ENCODE measurements at regions not wholly inside any gene's neighbourhood (a gene's known extent, or its start where the extent isn't known, plus 50 kb on each side); places are given as distances from the start of the nearest gene placed in this dataset.

GRCh38 chr2:217206016-217206725, 346.3 kb upstream of the TNP1 start:
- ChIA-PET CTCF (ENCODE audit: unreplicated experiment) (no interaction called here), POLR2A (no interaction called here)
- Histone ChIP-seq H4K20me1 (ENCODE audit: insufficient read depth, low read length) (no peaks in the 10 kb centered on the region), H3K27ac (ENCODE audit: low read depth, low read length, poor library complexity, severe bottlenecking) (no peak overlapping the region), H3K9me3 (ENCODE audit: low read length) (no peaks in the 10 kb centered on the region), H3K9me2 (ENCODE audit: insufficient read depth, low read length) (no peaks in the 10 kb centered on the region), H3K4me2 (ENCODE audit: low read length) (no peak overlapping the region), H3K4me1 (ENCODE audit: insufficient read depth, low read length, poor library complexity, severe bottlenecking) (no peaks in the 10 kb centered on the region), H3K36me3 (ENCODE audit: insufficient read depth, low read length) (no peaks in the 10 kb centered on the region), H2AFZ (ENCODE audit: low read length) (no peak overlapping the region), H3K4me3 (ENCODE audit: low read depth, low read length, poor library complexity, severe bottlenecking) (no peak overlapping the region), H3K79me2 (ENCODE audit: insufficient read depth, low read depth, low read length) (no peaks in the 10 kb centered on the region)
- intact Hi-C loops (cut with micrococcal nuclease; ENCODE audit: unreplicated experiment) = no loop called here
- BruUV-seq (replicated peaks) = no TSS peak
- TF ChIP-seq, protein P1, sequence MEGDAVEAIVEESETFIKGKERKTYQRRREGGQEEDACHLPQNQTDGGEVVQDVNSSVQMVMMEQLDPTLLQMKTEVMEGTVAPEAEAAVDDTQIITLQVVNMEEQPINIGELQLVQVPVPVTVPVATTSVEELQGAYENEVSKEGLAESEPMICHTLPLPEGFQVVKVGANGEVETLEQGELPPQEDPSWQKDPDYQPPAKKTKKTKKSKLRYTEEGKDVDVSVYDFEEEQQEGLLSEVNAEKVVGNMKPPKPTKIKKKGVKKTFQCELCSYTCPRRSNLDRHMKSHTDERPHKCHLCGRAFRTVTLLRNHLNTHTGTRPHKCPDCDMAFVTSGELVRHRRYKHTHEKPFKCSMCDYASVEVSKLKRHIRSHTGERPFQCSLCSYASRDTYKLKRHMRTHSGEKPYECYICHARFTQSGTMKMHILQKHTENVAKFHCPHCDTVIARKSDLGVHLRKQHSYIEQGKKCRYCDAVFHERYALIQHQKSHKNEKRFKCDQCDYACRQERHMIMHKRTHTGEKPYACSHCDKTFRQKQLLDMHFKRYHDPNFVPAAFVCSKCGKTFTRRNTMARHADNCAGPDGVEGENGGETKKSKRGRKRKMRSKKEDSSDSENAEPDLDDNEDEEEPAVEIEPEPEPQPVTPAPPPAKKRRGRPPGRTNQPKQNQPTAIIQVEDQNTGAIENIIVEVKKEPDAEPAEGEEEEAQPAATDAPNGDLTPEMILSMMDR (conservative IDR thresholded peaks at IDR 0.05; ENCODE audit: low read length) = no peak
- no peak for TF ChIP-seq EZH2phosphoT487 (IDR thresholded peaks at IDR 0.05; ENCODE audit: borderline replicate concordance, low read depth, low read length)
- no peak for DNase-seq (ENCODE audit: low spot score)

GRCh38 chr2:217204358-217204757, 344.5 kb upstream of the TNP1 start:
- ChIA-PET POLR2A (no interaction called here), CTCF (ENCODE audit: unreplicated experiment) (no interaction called here)
- no peak overlapping the region for H3K4me3 ChIP-seq (ENCODE audit: low read depth, low read length, poor library complexity, severe bottlenecking)
- H3K79me2 ChIP-seq (ENCODE audit: insufficient read depth, low read depth, low read length) = no peaks in the 10 kb centered on the region
- H3K27ac ChIP-seq (ENCODE audit: low read depth, low read length, poor library complexity, severe bottlenecking) = no peak overlapping the region
- no peaks in the 10 kb centered on the region for H3K9me3 ChIP-seq (ENCODE audit: low read length)
- H4K20me1 ChIP-seq (ENCODE audit: insufficient read depth, low read length) = no peaks in the 10 kb centered on the region
- no TSS peak for BruUV-seq (replicated peaks)
- no peak overlapping the region for H3K4me2 ChIP-seq (ENCODE audit: low read length)
- TF ChIP-seq, protein P1 (conservative IDR thresholded peaks at IDR 0.05; ENCODE audit: low read length) = no peak
- TF ChIP-seq EZH2phosphoT487 (IDR thresholded peaks at IDR 0.05; ENCODE audit: borderline replicate concordance, low read depth, low read length) = no peak
- no peaks in the 10 kb centered on the region for H3K36me3 ChIP-seq (ENCODE audit: insufficient read depth, low read length)
- H2AFZ ChIP-seq (ENCODE audit: low read length) = no peak overlapping the region
- intact Hi-C loops (cut with micrococcal nuclease; ENCODE audit: unreplicated experiment) = no loop called here
- no peak for DNase-seq (ENCODE audit: low spot score)
- no peaks in the 10 kb centered on the region for H3K4me1 ChIP-seq (ENCODE audit: insufficient read depth, low read length, poor library complexity, severe bottlenecking)
- H3K9me2 ChIP-seq (ENCODE audit: insufficient read depth, low read length) = no peaks in the 10 kb centered on the region

GRCh38 chr2:217203086-217203485, 343.2 kb upstream of the TNP1 start:
- no peak overlapping the region for H3K4me3 ChIP-seq (ENCODE audit: low read depth, low read length, poor library complexity, severe bottlenecking)
- H2AFZ ChIP-seq (ENCODE audit: low read length) = no peak overlapping the region
- H3K36me3 ChIP-seq (ENCODE audit: insufficient read depth, low read length) = no peaks in the 10 kb centered on the region
- intact Hi-C loops (cut with micrococcal nuclease; ENCODE audit: unreplicated experiment) = no loop called here
- no peaks in the 10 kb centered on the region for H4K20me1 ChIP-seq (ENCODE audit: insufficient read depth, low read length)
- CTCF ChIA-PET (ENCODE audit: unreplicated experiment) = no interaction called here
- H3K9me3 ChIP-seq (ENCODE audit: low read length) = no peaks in the 10 kb centered on the region
- TF ChIP-seq, protein P1 (conservative IDR thresholded peaks at IDR 0.05; ENCODE audit: low read length) = no peak
- TF ChIP-seq EZH2phosphoT487 (IDR thresholded peaks at IDR 0.05; ENCODE audit: borderline replicate concordance, low read depth, low read length) = no peak
- no TSS peak for BruUV-seq (replicated peaks)
- no peaks in the 10 kb centered on the region for H3K9me2 ChIP-seq (ENCODE audit: insufficient read depth, low read length)
- no peak for DNase-seq (ENCODE audit: low spot score)
- no peaks in the 10 kb centered on the region for H3K4me1 ChIP-seq (ENCODE audit: insufficient read depth, low read length, poor library complexity, severe bottlenecking)
- no peak overlapping the region for H3K4me2 ChIP-seq (ENCODE audit: low read length)
- H3K79me2 ChIP-seq (ENCODE audit: insufficient read depth, low read depth, low read length) = no peaks in the 10 kb centered on the region
- no peak overlapping the region for H3K27ac ChIP-seq (ENCODE audit: low read depth, low read length, poor library complexity, severe bottlenecking)
- POLR2A ChIA-PET = interaction anchor here (0.8 kb wide), 1 partner anchor 16 kb away, joined by 3 read pairs; no protein-coding TSS in a partner anchor
